Sigmoid colon (tissue), 4 donors: ENCODE measurements at regions not wholly inside any gene's neighbourhood (a gene's known extent, or its start where the extent isn't known, plus 50 kb on each side); places are given as distances from the start of the nearest gene placed in this dataset.

ENCODE experiments used
- CTCF ChIP-seq, 4 experiments: fragments of 450-650 bp in 3 of 4; fragments of 200-600 bp in 1 of 4; IDR thresholded peaks; one replicate each; pipeline ENCODE4 v1.5.1; 2016 to 2019; ENCODE audit warnings: antibody characterized with exemption in 4 of 4, mild to moderate bottlenecking in 3 of 4, moderate library complexity in 2 of 4
- POLR2A ChIP-seq, 2 donors: fragments of 450-650 bp; IDR thresholded peaks; one replicate each; pipeline ENCODE4 v1.6.1; 2016; ENCODE audit warnings: antibody characterized with exemption in 2 of 2, mild to moderate bottlenecking in 2 of 2, moderate library complexity in 2 of 2
- POLR2AphosphoS5 ChIP-seq, 4 donors: sonication (generic); formaldehyde crosslinking; IDR thresholded peaks; one replicate each; pipeline ENCODE4 v1.6.1; 2017; ENCODE audit warnings: antibody characterized with exemption in 4 of 4

- TF ChIP-seq CTCF (IDR thresholded peaks at IDR 0.05) (no peak), POLR2AphosphoS5 (IDR thresholded peaks at IDR 0.05) (no peak), POLR2A (IDR thresholded peaks at IDR 0.05) (no peak)
These were observed 785.3 kb downstream of the ROBO2 start for GRCh38 chr3:77825001-77825827.
